ENCODE measurements at regions not wholly inside any gene's neighbourhood (a gene's known extent, or its start where the extent isn't known, plus 50 kb on each side); places are given as distances from the start of the nearest gene placed in this dataset.

- DNase-seq (ENCODE audit: low spot score), result no peak
These were observed 55.7 kb downstream of the IRF2BP2 start for GRCh38 chr1:234554218-234554697.

- no peak for DNase-seq (ENCODE audit: low spot score)
These were observed 56.5 kb downstream of the IRF2BP2 start for GRCh38 chr1:234553240-234554188.

DNA sequence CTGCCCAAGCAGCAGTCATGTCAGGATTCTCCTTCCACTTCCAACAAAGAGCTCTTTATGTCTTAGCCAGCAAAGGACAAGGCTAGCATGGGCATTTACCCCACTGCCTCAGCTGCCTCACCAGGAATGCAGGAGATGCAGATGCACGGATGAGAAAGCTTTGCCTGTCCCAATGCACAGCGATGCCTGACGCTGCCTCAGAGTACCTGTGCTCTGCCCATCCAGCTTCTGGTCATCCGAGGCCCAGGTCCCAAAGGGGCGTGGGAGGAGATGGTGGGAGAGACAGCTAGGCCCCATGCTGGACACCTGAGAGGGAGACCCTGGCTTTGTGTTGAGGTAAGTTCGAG is 59.0 kb downstream of the IRF2BP2 start:
- no peak for DNase-seq (ENCODE audit: low spot score)

DNA sequence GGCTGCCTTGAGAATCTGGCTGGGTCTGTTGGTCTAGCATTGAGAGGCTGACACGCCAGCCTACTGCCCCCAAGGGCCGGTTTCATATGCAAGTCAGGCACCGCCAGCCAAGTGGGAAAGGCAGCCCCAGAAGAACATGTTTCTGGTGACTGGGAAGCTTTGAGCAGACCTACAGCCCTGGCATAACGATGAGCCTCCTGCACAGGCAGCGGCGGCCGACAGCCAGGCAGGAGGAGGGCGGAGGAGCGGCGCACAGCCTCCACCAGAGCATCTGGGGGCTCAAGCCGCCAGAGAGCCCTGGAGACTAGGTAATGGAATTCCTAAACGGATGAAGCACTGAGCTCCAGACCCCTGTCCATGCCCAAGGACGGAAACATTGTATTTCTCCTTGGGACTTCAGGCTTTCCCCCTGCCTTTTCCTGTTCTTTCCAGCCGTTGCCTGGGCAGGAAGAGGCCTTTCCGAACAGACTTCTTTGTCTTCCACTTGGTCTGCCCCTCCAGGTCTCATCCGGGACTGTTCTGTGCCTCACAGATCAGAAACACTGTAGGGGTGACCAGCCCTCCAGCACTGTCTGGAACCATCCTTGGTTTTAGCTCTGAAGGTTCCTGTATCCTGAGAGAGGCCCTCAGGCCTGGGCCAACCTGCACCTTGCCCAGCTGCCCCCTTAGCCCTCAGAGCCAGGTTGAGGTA is 59.5 kb downstream of the IRF2BP2 start:
- DNase-seq (ENCODE audit: low spot score), result no peak

- no peak for DNase-seq (ENCODE audit: low spot score)
These were observed 60.4 kb downstream of the IRF2BP2 start for GRCh38 chr1:234549447-234550021.

DNA sequence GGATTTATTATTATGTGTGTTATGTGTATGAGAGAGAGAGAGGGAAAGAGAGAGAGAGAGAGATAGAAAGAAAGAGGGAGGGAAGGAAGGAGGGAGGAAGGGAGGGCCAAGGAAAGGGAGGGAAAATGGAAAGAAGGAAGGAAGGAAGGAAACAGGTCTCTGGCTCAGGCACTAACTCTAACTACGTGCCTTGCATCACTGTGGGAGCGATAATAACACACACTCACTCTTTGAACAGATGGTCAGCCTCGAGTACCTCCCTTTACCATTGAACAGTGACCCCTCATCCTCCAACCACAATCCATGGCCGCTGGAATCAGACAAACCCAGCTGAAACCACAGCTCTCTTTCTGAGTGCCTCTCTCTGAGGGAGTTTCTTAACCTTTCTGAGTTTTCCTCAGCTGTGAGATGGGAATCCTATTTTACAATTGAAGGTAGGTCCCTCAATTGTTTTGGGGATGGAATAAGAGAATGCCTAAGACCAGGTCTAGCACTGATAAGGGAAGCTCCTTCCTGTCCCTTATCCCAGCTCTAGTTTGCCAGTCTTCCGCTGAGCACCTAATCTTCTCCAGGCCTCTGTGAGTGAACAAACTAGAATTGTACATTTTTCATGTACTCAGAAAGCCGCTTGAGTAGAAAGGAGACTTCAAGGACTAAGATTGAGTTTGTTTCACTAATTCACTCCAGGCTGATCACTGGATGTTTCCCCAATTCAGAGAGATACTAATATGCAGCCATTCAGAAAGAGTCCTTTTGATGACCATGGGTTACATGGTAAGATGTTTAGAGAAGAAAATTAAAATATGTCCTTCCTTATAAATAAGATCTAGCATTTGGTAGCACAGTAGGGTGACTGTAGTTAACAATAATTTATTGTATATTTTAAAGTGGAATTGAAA is 62.8 kb downstream of the IRF2BP2 start:
- no peak for DNase-seq (ENCODE audit: low spot score)

- no peak for DNase-seq (ENCODE audit: low spot score)
These were observed 63.6 kb downstream of the IRF2BP2 start for GRCh38 chr1:234546387-234546704.

- DNase-seq (ENCODE audit: low spot score), result peak; percentile 74
These were observed 64.2 kb downstream of the IRF2BP2 start for GRCh38 chr1:234545517-234546386.

DNA sequence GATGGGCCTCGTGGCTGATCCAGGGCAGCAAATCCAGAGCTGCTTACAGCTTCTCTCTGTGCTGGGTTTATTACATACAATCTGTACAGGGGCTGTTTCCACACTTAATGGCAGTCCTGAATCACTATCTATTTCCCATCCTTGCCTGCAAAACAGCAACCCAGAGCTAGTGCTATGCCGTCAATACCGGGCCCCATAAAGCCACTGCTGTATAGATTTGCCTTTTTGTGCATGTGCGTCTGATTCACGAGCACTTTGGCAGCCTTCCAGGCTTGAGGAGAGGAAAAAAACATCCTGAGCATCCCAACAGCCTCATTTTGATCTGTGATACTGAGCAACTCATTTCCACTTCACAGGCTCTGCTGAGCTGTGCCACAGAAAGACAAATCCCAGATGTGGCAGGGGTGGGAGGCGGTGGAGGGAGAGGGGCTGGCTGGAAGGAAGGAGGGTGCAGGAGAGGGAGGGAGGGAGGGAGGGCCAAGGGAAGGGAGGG is 65.2 kb upstream of the TARBP1 start:
- peak; percentile 98 for DNase-seq (ENCODE audit: low spot score)

- DNase-seq (ENCODE audit: low spot score), result no peak
These were observed 64.6 kb upstream of the TARBP1 start for GRCh38 chr1:234543442-234544086.

DNA sequence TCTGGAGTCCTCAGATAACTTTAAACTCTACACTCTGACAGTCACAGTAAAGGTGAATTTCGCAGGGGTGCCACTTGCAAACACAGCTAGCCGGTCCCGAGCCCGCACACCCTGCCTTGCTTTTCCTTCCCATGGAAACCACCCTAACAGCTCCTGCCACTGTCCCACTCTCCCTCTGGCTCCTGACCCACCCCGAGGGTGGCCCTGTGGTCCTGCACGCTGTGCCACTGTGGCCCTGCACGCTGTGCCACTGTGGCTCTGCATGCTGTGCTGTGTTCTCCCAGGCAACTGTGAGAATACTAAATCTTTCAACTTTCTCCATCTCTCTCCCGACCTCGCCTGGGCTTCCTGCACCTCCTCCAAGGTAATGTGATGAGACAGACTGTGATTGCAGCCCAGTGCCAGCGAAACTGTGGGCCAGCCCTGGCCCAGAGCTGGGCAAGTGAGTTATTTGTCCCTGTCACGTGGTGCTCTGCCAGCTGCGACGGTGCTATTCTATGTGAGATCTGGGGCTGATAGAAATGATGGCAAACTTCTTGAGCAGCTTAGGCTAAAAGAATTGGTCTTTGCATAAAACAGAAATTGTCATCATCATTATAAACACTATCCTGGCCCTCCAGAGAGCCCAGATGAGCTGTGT is 63.4 kb upstream of the TARBP1 start:
- DNase-seq (ENCODE audit: low spot score), result no peak

- peak; percentile 51 for DNase-seq (ENCODE audit: low spot score)
These were observed 62.5 kb upstream of the TARBP1 start for GRCh38 chr1:234541286-234541975.

- DNase-seq (ENCODE audit: low spot score), result no peak
These were observed 61.4 kb upstream of the TARBP1 start for GRCh38 chr1:234540404-234540762.

DNA sequence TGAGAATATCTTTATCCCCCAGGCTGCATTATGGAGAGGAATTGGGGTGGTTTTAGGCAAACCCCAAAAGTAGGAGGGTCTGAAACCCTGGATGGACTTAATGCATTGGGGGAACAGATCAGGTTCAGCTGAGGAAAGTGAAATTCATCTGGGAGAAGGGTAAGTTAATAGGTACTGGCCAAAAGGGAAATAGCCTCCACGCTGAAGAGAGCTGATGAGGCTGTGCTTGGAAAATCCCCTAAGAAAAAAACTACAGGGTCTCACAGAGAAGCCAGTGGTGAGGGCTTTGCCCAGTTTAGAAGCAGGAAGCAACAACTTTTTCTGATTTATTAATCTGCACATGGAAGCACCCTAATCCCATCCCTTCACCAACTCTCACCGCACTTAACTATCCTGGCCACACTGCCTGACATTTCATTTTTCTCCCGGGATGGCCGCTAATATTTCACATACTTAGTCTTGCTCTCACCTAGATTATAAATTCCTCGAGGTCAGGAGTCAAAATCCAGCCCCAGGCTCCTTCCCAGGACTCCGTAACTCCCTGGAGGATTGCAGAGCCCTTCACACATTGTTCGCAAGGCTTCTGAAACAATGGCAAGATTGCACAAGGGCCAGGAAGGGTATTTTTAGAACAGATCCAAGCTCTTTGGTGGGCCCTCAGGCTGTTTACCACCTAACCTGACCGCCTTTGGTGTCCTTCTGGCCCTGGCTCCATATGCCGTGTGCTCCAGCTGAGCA is 60.9 kb upstream of the TARBP1 start:
- DNase-seq (ENCODE audit: low spot score), result no peak

DNA sequence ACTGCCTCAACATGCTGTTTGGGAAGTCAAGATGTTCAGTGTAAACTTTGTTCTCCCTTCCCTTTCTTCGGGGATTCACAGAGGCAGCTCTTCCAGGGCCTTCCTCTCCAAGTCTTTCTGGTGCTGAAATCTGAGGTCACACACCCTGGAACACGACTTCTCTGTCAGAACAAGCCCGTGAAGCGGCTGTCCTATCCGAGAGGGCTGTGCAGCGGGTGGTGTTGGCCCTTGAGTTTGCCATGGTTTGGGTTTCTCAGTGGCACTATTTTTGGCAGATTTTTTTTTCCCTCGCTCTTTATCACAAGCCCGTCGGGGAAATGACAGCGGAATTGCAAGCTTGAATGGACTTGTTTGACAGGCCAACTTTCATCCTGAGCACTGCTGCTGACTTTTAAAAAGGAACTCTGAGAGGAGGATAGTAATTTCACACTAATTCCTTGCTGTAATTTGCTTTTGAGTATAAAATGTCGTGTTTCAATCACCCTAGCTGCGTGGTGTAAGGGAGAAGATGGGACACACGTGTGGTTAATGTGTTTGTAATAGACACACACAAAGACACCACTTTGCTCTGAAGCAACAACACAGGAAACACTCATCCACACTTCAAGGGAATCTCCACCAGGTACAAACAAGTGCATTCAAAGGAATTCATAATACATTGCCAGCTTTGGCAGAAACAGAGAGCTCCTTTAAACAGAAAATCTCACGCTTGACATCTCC is 60.1 kb upstream of the TARBP1 start:
- DNase-seq (ENCODE audit: low spot score), result no peak

GRCh38 chr1:234538062-234538731 is 59.2 kb upstream of the TARBP1 start:
- no peak for DNase-seq (ENCODE audit: low spot score)

DNA sequence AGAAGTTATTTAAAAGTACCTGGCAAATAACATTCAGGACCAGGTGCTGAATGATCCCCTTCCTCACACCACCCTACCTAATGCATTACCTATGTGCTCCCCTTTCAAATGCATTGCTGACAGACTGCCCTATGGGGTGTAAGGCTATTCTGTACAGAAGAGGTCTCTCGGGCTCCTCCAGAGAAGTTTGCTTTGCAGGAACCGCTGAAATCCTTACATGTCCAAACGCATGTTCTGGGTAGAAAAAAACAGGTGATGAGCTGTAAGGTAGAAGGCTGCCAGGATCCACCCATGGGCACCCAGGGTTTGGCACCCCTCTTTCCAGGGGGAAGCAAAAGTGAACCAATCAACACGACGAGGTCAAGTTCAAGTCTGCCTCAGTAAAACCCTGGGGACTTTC is 58.3 kb upstream of the TARBP1 start:
- DNase-seq (ENCODE audit: low spot score), result no peak

All from hematopoietic multipotent progenitor cell treated with erythropoietin and hydrocortisone succinate and interleukin-3 and kit ligand, for 17 days (in vitro differentiated cells).